H1 (cell line): ENCODE measurements at regions not wholly inside any gene's neighbourhood (a gene's known extent, or its start where the extent isn't known, plus 50 kb on each side); places are given as distances from the start of the nearest gene placed in this dataset.

ENCODE experiments used
- CTCF ChIA-PET: fragments of 300-600 bp; sonication (Branson Sonifier 250); formaldehyde crosslinking; loops from one replicate; lab custom pipeline; 2021; ENCODE audit not compliant: partially characterized antibody; lab: Charles Lee
- POLR2A ChIA-PET: fragments of 300-600 bp; sonication (Branson Sonifier 250); formaldehyde crosslinking; loops from one replicate; lab custom pipeline; 2021; ENCODE audit warnings: inconsistent platforms; ENCODE audit not compliant: partially characterized antibody; lab: Charles Lee
- DNase-seq, 2 experiments: peaks; one replicate each; pipeline versions ENCODE4 v3.0.0 to v3.0.0-alpha.2; 2010 to 2022; ENCODE audit warnings: low spot score in 2 of 2, low read depth in 1 of 2, mixed read lengths in 1 of 2
- FAIRE-seq: peaks from 2 replicates; lab custom pipeline; 2011; peaks lifted over from hg19 to GRCh38; lab: Jason Lieb, UNC
- H2AFZ ChIP-seq: 2 replicates; pipeline ENCODE4 v1.8.1; 2012; ENCODE audit warnings: low read length, inconsistent platforms
- H2AK5ac ChIP-seq: 2 replicates; pipeline ENCODE4 v1.6.1; 2013; ENCODE audit warnings: low read depth, low read length
- H2BK120ac ChIP-seq: replicated peaks from 2 replicates; pipeline ENCODE3; 2013; ENCODE audit warnings: low read depth, low read length, inconsistent platforms
- H2BK12ac ChIP-seq: 2 replicates; pipeline ENCODE4 v1.6.1; 2013; ENCODE audit warnings: low read depth, low read length
- H2BK15ac ChIP-seq: 2 replicates; pipeline ENCODE4 v1.6.1; 2013; ENCODE audit warnings: low read length
- H2BK20ac ChIP-seq: 2 replicates; pipeline ENCODE4 v1.6.1; 2013; ENCODE audit warnings: low read length
- H2BK5ac ChIP-seq: 2 replicates; pipeline ENCODE4 v1.6.1; 2013; ENCODE audit warnings: low read depth, low read length
- H3K14ac ChIP-seq: 2 replicates; pipeline ENCODE4 v1.6.1; 2013; ENCODE audit warnings: inconsistent platforms; ENCODE audit not compliant: insufficient read length
- H3K18ac ChIP-seq: 2 replicates; pipeline ENCODE4 v1.6.1; 2013; ENCODE audit warnings: low read length; ENCODE audit errors: extremely low read depth
- H3K23ac ChIP-seq: 2 replicates; pipeline ENCODE4 v1.6.1; 2013; ENCODE audit warnings: inconsistent platforms; ENCODE audit not compliant: insufficient read length
- H3K23me2 ChIP-seq: 2 replicates; pipeline ENCODE4 v1.6.1; 2013; ENCODE audit warnings: low read depth, low read length
- H3K27ac ChIP-seq: 2 replicates; pipeline ENCODE4 v1.6.1; 2011; ENCODE audit warnings: low read depth, low read length, inconsistent platforms
- H3K27me3 ChIP-seq, 4 experiments: replicated peaks in 1 of 4; 1 replicate in 1 of 4; 2 replicates in 3 of 4; pipeline versions ENCODE4 v1.6.1 to v1.8.1; 2011 to 2013; ENCODE audit warnings: low read length in 3 of 4, mild to moderate bottlenecking in 3 of 4, inconsistent platforms in 2 of 4, mixed read lengths in 2 of 4, moderate library complexity in 1 of 4; ENCODE audit not compliant: control insufficient read depth in 3 of 4, insufficient read depth in 3 of 4; ENCODE audit errors: extremely low read depth in 1 of 4
- H3K36me3 ChIP-seq, 4 experiments: 2 replicates each; pipeline versions ENCODE4 v1.6.1 to v1.8.1; 2011 to 2013; ENCODE audit warnings: mild to moderate bottlenecking in 4 of 4, low read length in 3 of 4, moderate library complexity in 2 of 4, control low read depth in 1 of 4, inconsistent platforms in 1 of 4; ENCODE audit not compliant: insufficient read depth in 4 of 4, control insufficient read depth in 2 of 4
- H3K4ac ChIP-seq: replicated peaks from 2 replicates; pipeline ENCODE3; 2013; ENCODE audit warnings: low read length, low read depth, mixed read lengths, inconsistent platforms; ENCODE audit not compliant: insufficient read length
- H3K4me1 ChIP-seq, 4 experiments: replicated peaks in 1 of 4; 1 replicate in 1 of 4; 2 replicates in 3 of 4; pipeline versions ENCODE4 v1.6.1 to v1.8.1; 2011 to 2013; ENCODE audit warnings: low read length in 3 of 4, inconsistent platforms in 2 of 4, mixed read lengths in 1 of 4; ENCODE audit not compliant: insufficient read depth in 4 of 4, control insufficient read depth in 3 of 4
- H3K4me2 ChIP-seq, 2 experiments: 2 replicates each; pipeline versions ENCODE4 v1.6.1 to v1.8.1; 2011 to 2013; ENCODE audit warnings: low read depth in 2 of 2, low read length in 2 of 2, control low read depth in 1 of 2, inconsistent platforms in 1 of 2, mild to moderate bottlenecking in 1 of 2; ENCODE audit not compliant: insufficient read depth in 1 of 2
- H3K4me3 ChIP-seq, 4 experiments: fragments of 200-600, 300-600 bp in 1 of 4; sonication (generic), shearing (Covaris generic), sonication (Bioruptor Twin) in 1 of 4; 2 replicates each; pipeline versions ENCODE4 v1.5.1 to v1.8.1; 2011 to 2016; ENCODE audit warnings: low read length in 4 of 4, low read depth in 3 of 4, control low read depth in 2 of 4, inconsistent platforms in 2 of 4, mild to moderate bottlenecking in 2 of 4, mixed read lengths in 1 of 4, moderate library complexity in 1 of 4; ENCODE audit not compliant: insufficient read depth in 2 of 4; ENCODE audit errors: extremely low read depth in 1 of 4
- H3K56ac ChIP-seq: replicated peaks from 2 replicates; pipeline ENCODE3; 2013; ENCODE audit warnings: low read depth, mild to moderate bottlenecking, mixed read lengths, low read length, inconsistent platforms; ENCODE audit not compliant: insufficient read length
- H3K79me1 ChIP-seq: 2 replicates; pipeline ENCODE4 v1.6.1; 2013; ENCODE audit warnings: low read depth, low read length, control low read depth
- H3K79me2 ChIP-seq, 2 experiments: 2 replicates each; pipeline versions ENCODE4 v1.6.1 to v1.8.1; 2012 to 2013; ENCODE audit warnings: low read length in 2 of 2, mild to moderate bottlenecking in 2 of 2, inconsistent platforms in 1 of 2; ENCODE audit not compliant: insufficient read depth in 2 of 2, control insufficient read depth in 1 of 2
- H3K9ac ChIP-seq, 4 experiments: replicated peaks in 1 of 4; 1 replicate in 1 of 4; 2 replicates in 3 of 4; pipeline versions ENCODE4 v1.6.1 to v1.8.1; 2011 to 2013; ENCODE audit warnings: low read depth in 3 of 4, low read length in 3 of 4, control low read depth in 2 of 4, mild to moderate bottlenecking in 2 of 4, moderate library complexity in 2 of 4, inconsistent platforms in 1 of 4; ENCODE audit errors: extremely low read depth in 1 of 4
- H3K9me3 ChIP-seq, 2 experiments: 2 replicates each; pipeline versions ENCODE4 v1.6.1 to v1.8.1; 2012 to 2013; ENCODE audit warnings: mild to moderate bottlenecking in 2 of 2, moderate library complexity in 2 of 2, control low read depth in 1 of 2, inconsistent platforms in 1 of 2, low read depth in 1 of 2, low read length in 1 of 2, mixed read lengths in 1 of 2; ENCODE audit not compliant: insufficient read depth in 2 of 2
- H4K20me1 ChIP-seq, 2 experiments: replicated peaks in 1 of 2; 2 replicates each; pipeline versions ENCODE3 to v1.8.1; 2011 to 2013; ENCODE audit warnings: inconsistent platforms in 2 of 2, low read length in 2 of 2, mild to moderate bottlenecking in 1 of 2; ENCODE audit not compliant: insufficient read depth in 2 of 2, control insufficient read depth in 1 of 2
- H4K5ac ChIP-seq: 2 replicates; pipeline ENCODE4 v1.6.1; 2013; ENCODE audit warnings: low read length, low read depth, mixed read lengths, inconsistent platforms; ENCODE audit not compliant: insufficient read length
- H4K8ac ChIP-seq: 2 replicates; pipeline ENCODE4 v1.8.0; 2013; ENCODE audit warnings: mild to moderate bottlenecking, moderate library complexity, low read length, inconsistent platforms; ENCODE audit not compliant: insufficient read depth; ENCODE audit errors: extremely low read depth
- H4K91ac ChIP-seq: replicated peaks from 2 replicates; pipeline ENCODE3; 2013; ENCODE audit warnings: low read length, mixed read lengths, inconsistent platforms; ENCODE audit not compliant: insufficient read length
- BCL11A ChIP-seq, 2 experiments: IDR thresholded peaks; one replicate each; pipeline ENCODE4 v1.6.1; 2011; ENCODE audit warnings: low read depth in 2 of 2, low read length in 2 of 2, mild to moderate bottlenecking in 2 of 2
- BRCA1 ChIP-seq: IDR thresholded peaks from 2 replicates; pipeline ENCODE4 v1.6.1; 2012; ENCODE audit warnings: low read depth, low read length, improper control_type of control experiment
- CBX8 ChIP-seq: fragments of 300-800, 300-1000 bp; sonication (generic); IDR thresholded peaks from 2 replicates; pipeline ENCODE4 v1.7.1; 2016; ENCODE audit warnings: low read depth, low read length, borderline replicate concordance
- CREB1 ChIP-seq: IDR thresholded peaks from 2 replicates; pipeline ENCODE4 v1.6.1; 2012; ENCODE audit warnings: inconsistent platforms
- KDM1A ChIP-seq: fragments of 200-600, 300-600 bp; sonication (generic); IDR thresholded peaks from 2 replicates; pipeline ENCODE4 v1.7.1; 2016; ENCODE audit warnings: mild to moderate bottlenecking, low read length, borderline replicate concordance
- MAFK ChIP-seq: IDR thresholded peaks from 2 replicates; pipeline ENCODE4 v1.6.1; 2012; ENCODE audit warnings: low read depth, mild to moderate bottlenecking, improper control_type of control experiment, low read length
- NRF1 ChIP-seq: IDR thresholded peaks from 2 replicates; pipeline ENCODE4 v1.6.1; 2011; ENCODE audit warnings: mild to moderate bottlenecking, low read depth, low read length, improper control_type of control experiment
- POLR2AphosphoS5 ChIP-seq: IDR thresholded peaks from 2 replicates; pipeline ENCODE4 v1.6.1; 2011; ENCODE audit warnings: low read depth, low read length
- TEAD4 ChIP-seq: IDR thresholded peaks from 2 replicates; pipeline ENCODE4 v1.6.1; 2012; ENCODE audit warnings: low read depth, low read length, inconsistent platforms, mixed read lengths
- WGBS, 2 experiments: shearing (Covaris generic) in 1 of 2; methylation state at CpG; one replicate each; pipeline versions ENCODE4 v1.1.6 to v1.1.7; 2013 to 2015; ENCODE audit warnings: low lambda C conversion rate in 2 of 2, mixed read lengths in 2 of 2, inconsistent platforms in 1 of 2, low coverage in 1 of 2, missing lambda C conversion rate in 1 of 2; ENCODE audit not compliant: insufficient replicate concordance in 2 of 2, insufficient coverage in 1 of 2, insufficient read length in 1 of 2; ENCODE audit errors: extremely low coverage in 1 of 2, missing lambda C conversion rate in 1 of 2; 5-methylcytosine and 5-hydroxymethylcytosine counted together
- TF ChIP-seq, protein P1 (sequence below), 3 experiments: IDR thresholded peaks; 1 replicate in 2 of 3; 2 replicates in 1 of 3; pipeline versions ENCODE4 v1.5.1 to v1.6.1; 2011; ENCODE audit warnings: low read length in 3 of 3, mild to moderate bottlenecking in 3 of 3, inconsistent platforms in 2 of 3, low read depth in 1 of 3, moderate library complexity in 1 of 3; ENCODE audit not compliant: insufficient read depth in 1 of 3; ENCODE audit errors: control extremely low read depth in 1 of 3
- TF ChIP-seq, protein P2 (sequence below): IDR thresholded peaks from 2 replicates; pipeline ENCODE4 v1.6.1; 2012; ENCODE audit warnings: low read length, inconsistent platforms

DNA sequence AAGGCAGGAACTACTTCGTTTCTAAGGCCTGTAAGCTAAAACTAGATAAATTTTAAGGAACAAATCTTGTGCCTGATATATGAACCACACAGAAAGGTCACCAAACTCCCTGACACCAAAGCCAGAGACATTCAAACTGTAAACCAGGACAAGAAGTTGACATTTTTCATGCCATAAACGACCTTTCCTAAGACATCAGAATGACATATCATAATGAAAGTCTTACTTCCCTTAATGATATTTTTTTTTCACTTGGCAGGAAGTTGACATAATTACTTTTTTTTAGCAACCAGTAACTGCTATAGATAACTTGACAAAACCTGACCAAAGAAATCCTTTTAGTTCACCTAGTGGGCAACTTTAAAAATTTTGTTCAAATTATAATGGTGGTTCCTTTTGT lies 231.5 kb upstream of the AGTR2 start:
- Histone ChIP-seq H2BK20ac (no peak overlapping the region), H4K91ac (no peak overlapping the region), H3K79me2 (peaks cover 0 to 27% of the 10 kb centered on the region in 2 experiments; a peak in 2 of 4 replicates), H3K9ac (no peak overlapping the region), H3K9me3 (peaks cover 0 to 5% of the 10 kb centered on the region in 2 experiments; a peak in 1 of 4 replicates), H3K14ac (no peak overlapping the region), H3K36me3 (peaks cover 0 to 17% (median 6%) of the 10 kb centered on the region in 4 experiments; a peak in 3 of 8 replicates), H3K79me1 (0 out of 2 replicates have a peak, but pooled peaks cover 2% of the 10 kb centered on the region), H3K4ac (no peak overlapping the region), H2AK5ac (no peak overlapping the region), H3K4me2 (no peak overlapping the region), H3K23ac (no peak overlapping the region), H2BK15ac (no peak overlapping the region), H4K20me1 (peaks cover 0 to 7% of the 10 kb centered on the region in 2 experiments), H3K4me3 (no peak overlapping the region), H4K5ac (no peak overlapping the region), H2BK5ac (no peak overlapping the region), H3K18ac (no peak overlapping the region), H4K8ac (no peak overlapping the region), H3K27ac (no peak overlapping the region), H3K23me2 (no peaks in the 10 kb centered on the region), H3K56ac (no peak overlapping the region), H3K4me1 (peaks cover 0 to 6% (median 3%) of the 10 kb centered on the region in 4 experiments; a peak in 2 of 7 replicates), H3K27me3 (no peaks in the 10 kb centered on the region), H2AFZ (no peak overlapping the region), H2BK120ac (no peak overlapping the region), H2BK12ac (no peak overlapping the region)
- ChIA-PET POLR2A (no interaction called here), CTCF (interaction anchor here (0.6 kb wide), 1 partner anchor 1582 kb away, joined by 3 read pairs; no protein-coding TSS in a partner anchor)
- no peak for FAIRE-seq
- no peak for DNase-seq
- 75% methylated on average over 2 of the region's 2 CpGs; no CpG with 5 or more reads in 1 of the 2 experiments for WGBS, 2 experiments
- TF ChIP-seq POLR2AphosphoS5 (no peak), CBX8 (no peak), KDM1A (no peak), MAFK (no peak), BRCA1 (no peak), BCL11A (IDR thresholded peaks at IDR 0.05; ENCODE audit: low read depth in 2 of 2, low read length in 2 of 2) (no peak), CREB1 (no peak), TEAD4 (no peak), NRF1 (no peak)
- TF ChIP-seq, protein P1, sequence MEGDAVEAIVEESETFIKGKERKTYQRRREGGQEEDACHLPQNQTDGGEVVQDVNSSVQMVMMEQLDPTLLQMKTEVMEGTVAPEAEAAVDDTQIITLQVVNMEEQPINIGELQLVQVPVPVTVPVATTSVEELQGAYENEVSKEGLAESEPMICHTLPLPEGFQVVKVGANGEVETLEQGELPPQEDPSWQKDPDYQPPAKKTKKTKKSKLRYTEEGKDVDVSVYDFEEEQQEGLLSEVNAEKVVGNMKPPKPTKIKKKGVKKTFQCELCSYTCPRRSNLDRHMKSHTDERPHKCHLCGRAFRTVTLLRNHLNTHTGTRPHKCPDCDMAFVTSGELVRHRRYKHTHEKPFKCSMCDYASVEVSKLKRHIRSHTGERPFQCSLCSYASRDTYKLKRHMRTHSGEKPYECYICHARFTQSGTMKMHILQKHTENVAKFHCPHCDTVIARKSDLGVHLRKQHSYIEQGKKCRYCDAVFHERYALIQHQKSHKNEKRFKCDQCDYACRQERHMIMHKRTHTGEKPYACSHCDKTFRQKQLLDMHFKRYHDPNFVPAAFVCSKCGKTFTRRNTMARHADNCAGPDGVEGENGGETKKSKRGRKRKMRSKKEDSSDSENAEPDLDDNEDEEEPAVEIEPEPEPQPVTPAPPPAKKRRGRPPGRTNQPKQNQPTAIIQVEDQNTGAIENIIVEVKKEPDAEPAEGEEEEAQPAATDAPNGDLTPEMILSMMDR (IDR thresholded peaks at IDR 0.05; ENCODE audit: control extremely low read depth in 1 of 3, insufficient read depth in 1 of 3, low read depth in 1 of 3, low read length in 3 of 3): no peak
- TF ChIP-seq, protein P2, sequence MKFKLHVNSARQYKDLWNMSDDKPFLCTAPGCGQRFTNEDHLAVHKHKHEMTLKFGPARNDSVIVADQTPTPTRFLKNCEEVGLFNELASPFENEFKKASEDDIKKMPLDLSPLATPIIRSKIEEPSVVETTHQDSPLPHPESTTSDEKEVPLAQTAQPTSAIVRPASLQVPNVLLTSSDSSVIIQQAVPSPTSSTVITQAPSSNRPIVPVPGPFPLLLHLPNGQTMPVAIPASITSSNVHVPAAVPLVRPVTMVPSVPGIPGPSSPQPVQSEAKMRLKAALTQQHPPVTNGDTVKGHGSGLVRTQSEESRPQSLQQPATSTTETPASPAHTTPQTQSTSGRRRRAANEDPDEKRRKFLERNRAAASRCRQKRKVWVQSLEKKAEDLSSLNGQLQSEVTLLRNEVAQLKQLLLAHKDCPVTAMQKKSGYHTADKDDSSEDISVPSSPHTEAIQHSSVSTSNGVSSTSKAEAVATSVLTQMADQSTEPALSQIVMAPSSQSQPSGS: no peak
